HG03108 (cell line): ENCODE measurements at regions not wholly inside any gene's neighbourhood (a gene's known extent, or its start where the extent isn't known, plus 50 kb on each side); places are given as distances from the start of the nearest gene placed in this dataset.
"Not testable (repeated sequence)": the region's sequence is repeated elsewhere in the genome, so short reads cannot be mapped to it uniquely, and the experiment has no call there.

Experiments
- ATAC-seq: cut with Tn5 transposase; IDR thresholded peaks from one replicate; pipeline ENCODE4 v1.9.1; 2021; ENCODE audit warnings: moderate library complexity; ENCODE audit not compliant: unreplicated experiment

GRCh38 chr7:73176813-73177212 lies 91.0 kb upstream of the SPDYE9 start:
- ATAC-seq, result not testable (repeated sequence)

- not testable (repeated sequence) for ATAC-seq
Observed at GRCh38 chr7:73175322-73175721, 89.5 kb upstream of the SPDYE9 start.

- ATAC-seq, result not testable (repeated sequence)
Observed at GRCh38 chr7:73170902-73171301, 85.1 kb upstream of the SPDYE9 start.

GRCh38 chr7:73170415-73170814 lies 84.6 kb upstream of the SPDYE9 start:
- not testable (repeated sequence) for ATAC-seq

GRCh38 chr7:73166152-73166551 lies 80.3 kb upstream of the SPDYE9 start:
- ATAC-seq, result not testable (repeated sequence)

GRCh38 chr7:73162680-73163079 lies 76.8 kb upstream of the SPDYE9 start:
- ATAC-seq, result not testable (repeated sequence)

- not testable (repeated sequence) for ATAC-seq
Observed at GRCh38 chr7:73161727-73162126, 75.9 kb upstream of the SPDYE9 start.

- ATAC-seq, result not testable (repeated sequence)
Observed at GRCh38 chr7:73157169-73157661, 71.4 kb upstream of the SPDYE9 start.

GRCh38 chr7:73156510-73157168 lies 70.8 kb upstream of the SPDYE9 start:
- ATAC-seq, result not testable (repeated sequence)

- ATAC-seq, result peak; percentile 83
Observed at GRCh38 chr7:73154586-73155038, 68.8 kb upstream of the SPDYE9 start.

GRCh38 chr7:73153921-73154585 lies 68.2 kb upstream of the SPDYE9 start:
- not testable (repeated sequence) for ATAC-seq

- not testable (repeated sequence) for ATAC-seq
Observed at GRCh38 chr7:73148570-73148969, 62.7 kb upstream of the SPDYE9 start.

GRCh38 chr7:73147681-73148080 lies 61.8 kb upstream of the SPDYE9 start:
- ATAC-seq, result not testable (repeated sequence)

GRCh38 chr7:73143993-73144392 lies 58.2 kb upstream of the SPDYE9 start:
- not testable (repeated sequence) for ATAC-seq

- ATAC-seq, result not testable (repeated sequence)
Observed at GRCh38 chr7:73137922-73138321, 52.1 kb upstream of the SPDYE9 start.
